HEK293T (cell line): ENCODE measurements at regions not wholly inside any gene's neighbourhood (a gene's known extent, or its start where the extent isn't known, plus 50 kb on each side); places are given as distances from the start of the nearest gene placed in this dataset.

Experiments used
- CTCF ChIA-PET: fragments of 350-600 bp; formaldehyde crosslinking; extraction: SDS; loops from one replicate; lab custom pipeline; 2021; ENCODE audit warnings: antibody characterized with exemption, inconsistent platforms; lab: Yijun Ruan, JAX
- POLR2A ChIA-PET: fragments of 350-600 bp; formaldehyde crosslinking; extraction: SDS; loops from one replicate; lab custom pipeline; 2020; ENCODE audit warnings: antibody characterized with exemption, inconsistent platforms; lab: Yijun Ruan, JAX
- DNase-seq: peaks from one replicate; pipeline ENCODE4 v3.0.0; 2012; ENCODE audit warnings: mixed read lengths; ENCODE audit errors: extremely low spot score
- ARNT ChIP-seq: fragments of 450-650 bp; IDR thresholded peaks from 2 replicates; pipeline ENCODE4 v1.6.1; 2017; ENCODE audit warnings: mild to moderate bottlenecking
- BHLHE40 ChIP-seq: fragments of 450-650 bp; IDR thresholded peaks from 2 replicates; pipeline ENCODE4 v1.6.1; 2016; ENCODE audit warnings: mild to moderate bottlenecking, moderate library complexity, borderline replicate concordance
- CTBP1 ChIP-seq: fragments of 450-650 bp; IDR thresholded peaks from 2 replicates; pipeline ENCODE4 v1.6.1; 2016; ENCODE audit warnings: borderline replicate concordance
- ELF4 ChIP-seq: fragments of 450-650 bp; IDR thresholded peaks from 2 replicates; pipeline ENCODE4 v1.6.1; 2017; ENCODE audit warnings: antibody characterized with exemption
- FOXA1 ChIP-seq: fragments of 450-650 bp; IDR thresholded peaks from 2 replicates; pipeline ENCODE4 v1.6.1; 2016; ENCODE audit warnings: mild to moderate bottlenecking
- FOXK2 ChIP-seq: fragments of 450-650 bp; IDR thresholded peaks from 2 replicates; pipeline ENCODE4 v1.6.1; 2016; ENCODE audit warnings: mild to moderate bottlenecking
- FOXM1 ChIP-seq: fragments of 450-650 bp; IDR thresholded peaks from 2 replicates; pipeline ENCODE4 v1.6.1; 2017; ENCODE audit warnings: mild to moderate bottlenecking, borderline replicate concordance
- HDGF ChIP-seq: fragments of 450-650 bp; IDR thresholded peaks from 2 replicates; pipeline ENCODE4 v1.6.1; 2017; ENCODE audit warnings: antibody characterized with exemption, borderline replicate concordance
- L3MBTL2 ChIP-seq: fragments of 450-650 bp; conservative IDR thresholded peaks from 2 replicates; pipeline ENCODE4 v1.6.1; 2016; ENCODE audit warnings: mild to moderate bottlenecking
- LEF1 ChIP-seq: fragments of 450-650 bp; IDR thresholded peaks from 2 replicates; pipeline ENCODE4 v1.6.1; 2017; ENCODE audit warnings: mild to moderate bottlenecking, borderline replicate concordance
- NFRKB ChIP-seq: fragments of 450-650 bp; IDR thresholded peaks from 2 replicates; pipeline ENCODE4 v1.6.1; 2016; ENCODE audit warnings: mild to moderate bottlenecking, moderate library complexity
- SP1 ChIP-seq: fragments of 450-650 bp; IDR thresholded peaks from 2 replicates; pipeline ENCODE4 v1.6.1; 2017
- SUZ12 ChIP-seq: fragments of 450-650 bp; IDR thresholded peaks from 2 replicates; pipeline ENCODE4 v1.6.1; 2016; ENCODE audit warnings: mild to moderate bottlenecking
- TARDBP ChIP-seq: fragments of 450-650 bp; IDR thresholded peaks from 2 replicates; pipeline ENCODE4 v1.6.1; 2016
- ZNF384 ChIP-seq: fragments of 450-650 bp; IDR thresholded peaks from 2 replicates; pipeline ENCODE4 v1.6.1; 2016
- TF ChIP-seq, protein P1 (sequence below): fragments of 450-650 bp; IDR thresholded peaks from 2 replicates; pipeline ENCODE4 v1.6.1; 2016

DNA sequence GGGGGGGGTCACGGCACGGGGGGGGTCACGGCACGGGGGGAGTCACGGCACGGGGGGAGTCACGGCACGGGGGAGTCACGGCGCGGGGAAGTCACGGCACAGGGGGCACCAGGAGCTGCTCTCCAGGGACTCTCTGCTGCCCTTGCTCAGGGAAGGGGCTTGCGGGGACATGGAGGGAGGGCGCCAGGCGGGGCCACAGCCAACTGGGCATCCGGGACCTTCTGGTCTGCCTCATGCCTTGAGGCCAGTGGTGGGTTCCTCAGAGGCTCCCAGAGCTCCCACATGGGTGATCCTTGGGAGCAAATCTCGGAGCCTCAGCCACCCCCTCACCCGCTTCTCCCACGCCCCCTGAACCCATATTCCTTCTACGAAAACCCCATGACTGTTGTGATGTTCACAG lies 55.8 kb upstream of the TMEM18 start:
- ChIA-PET POLR2A (no interaction called here), CTCF (no interaction called here)
- TF ChIP-seq ELF4 (no peak), NFRKB (no peak), CTBP1 (no peak), SUZ12 (no peak)
- no peak for DNase-seq

- DNase-seq: no peak
- ChIA-PET CTCF (no interaction called here), POLR2A (no interaction called here)
- TF ChIP-seq NFRKB: no peak
- TF ChIP-seq LEF1: no peak
- TF ChIP-seq ELF4: no peak
- TF ChIP-seq BHLHE40: no peak
- TF ChIP-seq ZNF384: no peak
- TF ChIP-seq HDGF: no peak
- TF ChIP-seq, protein P1, sequence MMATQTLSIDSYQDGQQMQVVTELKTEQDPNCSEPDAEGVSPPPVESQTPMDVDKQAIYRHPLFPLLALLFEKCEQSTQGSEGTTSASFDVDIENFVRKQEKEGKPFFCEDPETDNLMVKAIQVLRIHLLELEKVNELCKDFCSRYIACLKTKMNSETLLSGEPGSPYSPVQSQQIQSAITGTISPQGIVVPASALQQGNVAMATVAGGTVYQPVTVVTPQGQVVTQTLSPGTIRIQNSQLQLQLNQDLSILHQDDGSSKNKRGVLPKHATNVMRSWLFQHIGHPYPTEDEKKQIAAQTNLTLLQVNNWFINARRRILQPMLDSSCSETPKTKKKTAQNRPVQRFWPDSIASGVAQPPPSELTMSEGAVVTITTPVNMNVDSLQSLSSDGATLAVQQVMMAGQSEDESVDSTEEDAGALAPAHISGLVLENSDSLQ: no peak
- TF ChIP-seq SP1: no peak
- TF ChIP-seq SUZ12: no peak
- TF ChIP-seq FOXA1: no peak
- no peak for TF ChIP-seq CTBP1
Measured at GRCh38 chr2:731711-732110, 54.5 kb upstream of the TMEM18 start.

DNA sequence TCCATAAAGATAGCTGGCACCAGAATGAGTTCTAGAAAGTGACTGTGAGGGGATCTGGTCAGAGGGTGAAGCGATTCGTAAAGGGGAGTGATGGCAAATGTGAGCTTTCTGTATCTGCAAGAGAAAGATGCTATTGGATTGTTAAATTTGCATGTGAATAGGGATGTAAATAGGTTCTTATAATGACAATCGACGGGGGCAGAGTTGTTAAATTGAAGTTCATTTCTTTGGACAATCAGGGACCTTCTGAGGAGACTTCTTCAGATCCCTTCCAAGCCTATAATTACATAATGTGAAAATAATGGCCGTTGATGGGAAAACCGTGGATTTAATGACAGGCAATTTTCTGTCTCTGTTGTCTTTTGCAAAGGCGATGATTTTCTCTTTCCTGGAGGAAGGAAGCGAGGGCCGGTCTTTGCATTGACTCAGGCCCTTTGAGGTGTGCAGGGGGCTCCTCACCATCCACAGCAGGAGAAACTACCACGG lies 52.2 kb upstream of the TMEM18 start:
- DNase-seq: no peak

DNA sequence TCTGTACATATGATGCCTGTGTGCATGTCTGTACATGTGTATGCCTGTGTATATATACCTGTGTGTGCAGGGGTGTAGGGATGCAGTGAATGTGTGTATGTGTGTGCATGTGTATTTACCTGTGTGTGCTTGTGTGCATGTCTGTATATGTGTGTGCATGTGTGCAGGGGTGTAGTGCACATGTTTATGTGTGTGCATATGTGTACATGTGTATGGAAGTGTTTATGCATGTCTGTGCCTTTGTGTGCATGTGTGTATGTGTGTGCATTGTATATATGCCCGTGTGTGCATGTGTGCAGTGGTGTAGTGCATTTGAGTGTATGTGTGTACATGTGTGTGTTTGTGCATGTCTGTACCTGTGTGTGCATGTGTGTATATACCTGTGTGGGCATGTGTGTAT lies 51.0 kb upstream of the TMEM18 start:
- DNase-seq: no peak
- ChIA-PET POLR2A (no interaction called here), CTCF (no interaction called here)
- TF ChIP-seq NFRKB (no peak), ZNF384 (no peak), CTBP1 (no peak), SP1 (no peak), FOXA1 (no peak), L3MBTL2 (no peak), FOXM1 (no peak), ELF4 (no peak), SUZ12 (no peak)
- TF ChIP-seq, protein P1: no peak

More for the DNA sequence above, 52.2 kb upstream of the TMEM18 start:
- POLR2A ChIA-PET: no interaction called here
- TF ChIP-seq FOXA1 (no peak), SUZ12 (no peak), ARNT (no peak), HDGF (no peak), FOXK2 (no peak), CTBP1 (no peak)
- TF ChIP-seq, protein P1: no peak
- CTCF ChIA-PET: no interaction called here

- TF ChIP-seq SUZ12: no peak
- no peak for TF ChIP-seq FOXM1
- no peak for TF ChIP-seq CTBP1
- TF ChIP-seq ARNT: no peak
- TF ChIP-seq ELF4: no peak
- TF ChIP-seq LEF1: no peak
- TF ChIP-seq SP1: no peak
- TF ChIP-seq HDGF: no peak
- no peak for TF ChIP-seq NFRKB
- TF ChIP-seq TARDBP: no peak
- TF ChIP-seq BHLHE40: no peak
- no peak for TF ChIP-seq FOXA1
- TF ChIP-seq, protein P1: no peak
- TF ChIP-seq L3MBTL2: no peak
- no peak for TF ChIP-seq FOXK2
- TF ChIP-seq ZNF384: no peak
- DNase-seq: no peak
- POLR2A ChIA-PET: no interaction called here
- CTCF ChIA-PET: no interaction called here
Measured at GRCh38 chr2:727071-727470, 49.9 kb upstream of the TMEM18 start.
